ENCODE measurements at regions not wholly inside any gene's neighbourhood (a gene's known extent, or its start where the extent isn't known, plus 50 kb on each side); places are given as distances from the start of the nearest gene placed in this dataset.

DNA sequence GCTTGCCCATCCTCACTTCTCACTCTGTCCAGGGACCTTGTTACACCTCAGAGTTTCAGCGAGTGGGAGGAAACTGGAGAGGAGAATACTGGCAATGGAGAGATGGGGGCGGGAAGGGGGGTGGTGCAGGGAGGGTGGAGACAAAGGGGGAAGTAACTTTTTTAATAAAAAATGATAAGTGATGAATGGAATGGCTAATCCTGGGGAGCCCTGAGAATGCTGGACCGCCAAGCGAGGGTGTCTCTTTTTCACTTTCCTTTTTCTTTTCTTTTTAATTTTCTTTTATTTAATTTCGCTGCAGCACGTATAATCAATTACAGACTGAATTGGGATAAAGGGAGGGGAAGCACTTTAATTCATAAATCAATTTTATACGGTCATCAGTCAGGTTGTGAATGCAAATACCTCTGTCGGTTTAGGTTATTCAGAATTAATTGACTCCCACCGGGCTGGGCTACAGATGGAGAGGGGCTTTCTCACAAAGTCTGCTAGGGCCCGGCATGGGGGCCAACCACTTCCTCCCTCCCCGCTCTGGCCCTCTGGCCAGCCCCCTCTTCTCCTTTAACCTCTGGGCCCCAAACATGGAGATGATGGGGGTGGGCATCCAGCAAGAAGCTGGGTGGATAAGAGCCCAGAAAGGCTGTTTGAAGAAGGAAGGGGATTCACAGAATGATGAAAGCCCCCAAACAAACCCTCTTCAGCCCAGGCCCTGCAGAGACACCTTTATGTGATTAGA lies 106.8 kb upstream of the BOC start:
- Histone ChIP-seq H3K36me3 (ENCODE audit: control insufficient read depth, insufficient read depth, low read length) (no peaks in the 10 kb centered on the region), H3K4me3 (ENCODE audit: low read depth, low read length) (no peak overlapping the region), H3K27me3 (ENCODE audit: control insufficient read depth, insufficient read depth, low read length) (no peaks in the 10 kb centered on the region; the same call in 1 of the 2 replicates)
- no peak for DNase-seq (ENCODE audit: low read depth)
- CTCF ChIA-PET: no interaction called here
- no peak for TF ChIP-seq CTCF (IDR thresholded peaks at IDR 0.05; ENCODE audit: insufficient read depth, low read depth, low read length)
- POLR2A ChIA-PET: no interaction called here

GRCh38 chr3:113105093-113105449 lies 106.3 kb upstream of the BOC start:
- H3K4me3 ChIP-seq (ENCODE audit: low read depth, low read length): no peak overlapping the region
- DNase-seq (ENCODE audit: low read depth): no peak
- POLR2A ChIA-PET: no interaction called here
- CTCF ChIA-PET: no interaction called here
- H3K36me3 ChIP-seq (ENCODE audit: control insufficient read depth, insufficient read depth, low read length): no peaks in the 10 kb centered on the region
- no peak for TF ChIP-seq CTCF (IDR thresholded peaks at IDR 0.05; ENCODE audit: insufficient read depth, low read depth, low read length)
- H3K27me3 ChIP-seq (ENCODE audit: control insufficient read depth, insufficient read depth, low read length): no peaks in the 10 kb centered on the region; the same call in 1 of the 2 replicates

- no peak for TF ChIP-seq CTCF (IDR thresholded peaks at IDR 0.05; ENCODE audit: insufficient read depth, low read depth, low read length)
- no peak overlapping the region for H3K4me3 ChIP-seq (ENCODE audit: low read depth, low read length)
- POLR2A ChIA-PET: no interaction called here
- no peaks in the 10 kb centered on the region for H3K36me3 ChIP-seq (ENCODE audit: control insufficient read depth, insufficient read depth, low read length)
- CTCF ChIA-PET: interaction anchor here (1.9 kb wide), 1 partner anchor 182 kb away, joined by 4 read pairs; no protein-coding TSS in a partner anchor
- no peaks in the 10 kb centered on the region; the same call in 1 of the 2 replicates for H3K27me3 ChIP-seq (ENCODE audit: control insufficient read depth, insufficient read depth, low read length)
- no peak for DNase-seq (ENCODE audit: low read depth)
Measured at GRCh38 chr3:113105966-113106660, 105.2 kb upstream of the BOC start.

- no peak overlapping the region for H3K4me3 ChIP-seq (ENCODE audit: low read depth, low read length)
- ChIA-PET CTCF (no interaction called here), POLR2A (no interaction called here)
- no peak for TF ChIP-seq CTCF (IDR thresholded peaks at IDR 0.05; ENCODE audit: insufficient read depth, low read depth, low read length)
- no peaks in the 10 kb centered on the region; the same call in 1 of the 2 replicates for H3K27me3 ChIP-seq (ENCODE audit: control insufficient read depth, insufficient read depth, low read length)
- no peaks in the 10 kb centered on the region for H3K36me3 ChIP-seq (ENCODE audit: control insufficient read depth, insufficient read depth, low read length)
- no peak for DNase-seq (ENCODE audit: low read depth)
Measured at GRCh38 chr3:113110267-113110666, 101.1 kb upstream of the BOC start.

DNA sequence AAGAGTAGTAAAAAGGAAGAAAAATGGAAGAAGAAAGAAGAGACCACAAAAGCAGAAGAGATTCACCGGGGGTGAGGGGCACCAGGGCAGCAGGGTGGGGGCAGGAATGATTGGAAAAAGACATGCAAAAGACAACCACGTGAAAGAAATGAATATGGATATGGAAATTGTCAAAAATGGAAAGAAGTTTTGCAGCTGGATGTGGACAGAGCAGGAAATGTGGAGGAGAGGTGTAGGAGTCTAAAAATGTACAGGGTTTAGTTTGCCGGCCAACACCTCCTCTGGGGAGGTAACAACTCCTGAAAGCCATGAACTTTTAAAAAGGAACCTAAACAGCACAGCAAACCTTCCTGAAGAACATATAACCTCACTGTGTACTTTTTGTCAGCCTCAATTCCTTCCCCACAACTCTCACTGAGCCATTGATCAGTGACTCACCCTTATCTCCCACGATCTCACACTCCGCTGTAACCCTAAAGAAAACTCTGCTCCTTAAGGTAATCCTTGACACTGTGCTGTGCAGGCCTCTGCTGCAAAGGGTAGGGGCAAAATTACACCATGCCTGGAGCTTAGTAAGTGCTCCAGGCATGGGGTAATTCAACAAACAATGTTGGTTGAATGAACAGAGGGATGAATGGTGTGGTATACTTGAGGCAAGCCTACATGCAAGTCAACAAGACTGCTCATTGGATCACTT lies 100.2 kb upstream of the BOC start:
- ChIA-PET CTCF (no interaction called here), POLR2A (no interaction called here)
- no peaks in the 10 kb centered on the region for H3K36me3 ChIP-seq (ENCODE audit: control insufficient read depth, insufficient read depth, low read length)
- H3K4me3 ChIP-seq (ENCODE audit: low read depth, low read length): no peak overlapping the region
- no peaks in the 10 kb centered on the region; the same call in 1 of the 2 replicates for H3K27me3 ChIP-seq (ENCODE audit: control insufficient read depth, insufficient read depth, low read length)
- no peak for TF ChIP-seq CTCF (IDR thresholded peaks at IDR 0.05; ENCODE audit: insufficient read depth, low read depth, low read length)
- DNase-seq (ENCODE audit: low read depth): no peak

Data from BJ (cell line).